GM12891 (cell line): ENCODE measurements at regions not wholly inside any gene's neighbourhood (a gene's known extent, or its start where the extent isn't known, plus 50 kb on each side); places are given as distances from the start of the nearest gene placed in this dataset.
A peak's percentile ranks its signal among the peaks of the same experiment; 100 is the strongest.
"Not testable (repeated sequence)": the region's sequence is repeated elsewhere in the genome, so short reads cannot be mapped to it uniquely, and the experiment has no call there.

ENCODE experiments used
- DNase-seq: peaks from one replicate; pipeline ENCODE4 v3.0.0; 2011; ENCODE audit warnings: low spot score; ENCODE audit not compliant: insufficient read length
- FAIRE-seq: peaks from 2 replicates; lab custom pipeline; 2011; peaks lifted over from hg19 to GRCh38; lab: Jason Lieb, UNC
- PAX5 ChIP-seq: IDR thresholded peaks from 2 replicates; pipeline ENCODE4 v1.6.1; 2011; ENCODE audit warnings: low read length, moderate library complexity, mild to moderate bottlenecking; ENCODE audit not compliant: insufficient read depth, severe bottlenecking
- POLR2A ChIP-seq: IDR thresholded peaks from 2 replicates; pipeline ENCODE4 v1.6.1; 2011; ENCODE audit warnings: low read depth, low read length, control low read depth
- POLR2AphosphoS5 ChIP-seq: IDR thresholded peaks from 2 replicates; pipeline ENCODE4 v1.6.1; 2011; ENCODE audit warnings: low read depth, low read length, control low read depth
- POU2F2 ChIP-seq: IDR thresholded peaks from 2 replicates; pipeline ENCODE4 v1.6.1; 2011; ENCODE audit warnings: low read depth, mild to moderate bottlenecking, control low read depth, low read length, moderate library complexity
- SPI1 ChIP-seq: IDR thresholded peaks from 2 replicates; pipeline ENCODE4 v1.6.1; 2011; ENCODE audit warnings: low read depth, low read length, control low read depth
- TAF1 ChIP-seq: IDR thresholded peaks from 2 replicates; pipeline ENCODE4 v1.6.1; 2011; ENCODE audit warnings: low read depth, low read length, control low read depth

DNA sequence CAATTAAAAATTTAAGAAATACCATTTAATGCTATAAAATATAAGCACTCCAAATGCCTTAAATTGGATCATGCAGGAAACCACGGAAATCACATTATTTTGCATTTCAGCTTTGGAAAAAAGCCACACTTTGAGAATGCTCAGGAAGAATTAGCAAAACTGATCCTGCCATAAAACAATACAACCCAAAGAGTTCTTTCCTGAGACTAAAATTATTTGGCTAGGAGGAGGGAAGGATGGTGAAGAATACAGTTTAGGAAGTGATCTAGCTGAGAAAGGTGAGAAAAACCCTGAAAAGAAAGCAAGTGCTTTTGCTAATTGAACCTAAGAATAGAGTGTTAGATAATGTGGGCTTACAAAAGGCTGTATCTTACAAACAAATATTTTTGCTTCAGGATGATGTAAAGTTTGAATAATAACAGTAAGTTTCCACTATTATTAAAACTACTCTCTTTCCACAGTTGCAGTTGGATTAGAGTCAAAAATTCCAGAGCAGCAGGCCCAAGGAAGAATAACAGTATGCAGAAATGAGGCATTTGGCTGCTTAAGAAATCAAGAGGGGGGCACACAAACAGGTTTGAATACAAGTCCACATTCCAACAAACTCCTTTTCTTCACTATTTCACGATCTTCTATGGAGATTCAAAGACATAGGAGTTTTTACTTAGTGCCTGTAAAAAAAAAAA is 565.4 kb downstream of the RFPL4B start:
- FAIRE-seq, result no peak
- DNase-seq, result no peak
- TF ChIP-seq POLR2AphosphoS5 (no peak), POLR2A (no peak), PAX5 (no peak), TAF1 (no peak), SPI1 (no peak), POU2F2 (no peak)

GRCh38 chr6:112919744-112920143 is 572.6 kb downstream of the RFPL4B start:
- not testable (repeated sequence) for DNase-seq, FAIRE-seq

DNA sequence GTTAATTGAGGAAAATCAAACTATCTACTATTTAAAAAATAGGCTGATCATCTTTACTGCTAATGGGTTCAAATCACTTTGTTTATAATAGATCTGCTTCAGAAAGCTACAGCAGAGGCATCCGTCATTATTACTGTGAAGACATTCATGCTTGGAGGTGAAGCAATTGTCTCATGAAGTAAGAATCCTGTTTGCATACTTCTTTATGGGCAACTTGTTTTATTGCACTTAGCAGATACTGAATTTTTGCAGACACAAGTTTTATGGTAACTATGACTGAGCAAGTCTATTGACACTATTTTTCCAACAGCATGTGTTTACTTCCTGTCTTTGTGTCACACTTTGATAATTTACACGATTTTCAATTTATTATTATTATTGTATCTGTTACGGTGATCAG is 573.9 kb downstream of the RFPL4B start:
- no peak for FAIRE-seq
- DNase-seq, result no peak
- no peak for TF ChIP-seq TAF1
- TF ChIP-seq POU2F2, result no peak
- TF ChIP-seq POLR2A, result no peak
- no peak for TF ChIP-seq PAX5
- TF ChIP-seq POLR2AphosphoS5, result no peak
- TF ChIP-seq SPI1, result no peak

- TF ChIP-seq SPI1 (no peak), POLR2A (no peak), POLR2AphosphoS5 (no peak), PAX5 (no peak), POU2F2 (no peak), TAF1 (no peak)
- DNase-seq (no peak), FAIRE-seq (no peak)
Observed at GRCh38 chr6:112923940-112924587, 576.9 kb downstream of the RFPL4B start.

DNA sequence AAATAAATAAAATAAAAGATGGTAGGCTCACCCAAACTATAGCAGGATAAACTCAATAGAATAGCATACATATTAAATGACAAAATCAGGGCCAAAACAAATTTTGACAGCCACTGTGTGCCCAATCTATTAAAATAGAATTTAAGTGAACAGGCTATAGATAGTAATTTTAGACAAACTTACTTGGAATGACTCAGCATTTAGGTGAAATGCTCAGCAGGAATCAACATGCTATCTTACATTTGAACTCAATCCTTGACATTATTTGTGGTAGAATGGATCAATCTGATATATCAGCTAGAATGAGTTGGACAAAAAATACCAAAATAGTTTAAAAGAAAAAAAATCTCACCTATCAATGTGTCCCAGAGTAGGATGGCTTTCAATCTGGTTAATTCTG is 578.6 kb downstream of the RFPL4B start:
- FAIRE-seq, result no peak
- no peak for DNase-seq
- no peak for TF ChIP-seq TAF1

GRCh38 chr6:112927641-112928320 is 580.7 kb downstream of the RFPL4B start:
- TF ChIP-seq SPI1, result no peak
- no peak for TF ChIP-seq POLR2AphosphoS5
- TF ChIP-seq TAF1, result no peak
- no peak for TF ChIP-seq POU2F2
- TF ChIP-seq PAX5, result no peak
- TF ChIP-seq POLR2A, result no peak
- no peak for FAIRE-seq

GRCh38 chr6:112929641-112930040 is 582.5 kb downstream of the RFPL4B start:
- DNase-seq (no peak), FAIRE-seq (no peak)
- TF ChIP-seq SPI1 (no peak), POU2F2 (no peak), POLR2A (no peak), POLR2AphosphoS5 (no peak), PAX5 (no peak), TAF1 (no peak)

More at GRCh38 chr6:112927641-112928320, 580.7 kb downstream of the RFPL4B start:
- DNase-seq, result no peak

GRCh38 chr6:112931832-112932231 is 584.7 kb downstream of the RFPL4B start:
- TF ChIP-seq SPI1 (no peak), TAF1 (no peak)
- FAIRE-seq (no peak), DNase-seq (no peak)

- FAIRE-seq (no peak), DNase-seq (no peak)
- TF ChIP-seq POU2F2 (no peak), POLR2AphosphoS5 (no peak), TAF1 (no peak), SPI1 (no peak), PAX5 (no peak), POLR2A (no peak)
Observed at GRCh38 chr6:112933947-112934346, 586.8 kb downstream of the RFPL4B start.

DNA sequence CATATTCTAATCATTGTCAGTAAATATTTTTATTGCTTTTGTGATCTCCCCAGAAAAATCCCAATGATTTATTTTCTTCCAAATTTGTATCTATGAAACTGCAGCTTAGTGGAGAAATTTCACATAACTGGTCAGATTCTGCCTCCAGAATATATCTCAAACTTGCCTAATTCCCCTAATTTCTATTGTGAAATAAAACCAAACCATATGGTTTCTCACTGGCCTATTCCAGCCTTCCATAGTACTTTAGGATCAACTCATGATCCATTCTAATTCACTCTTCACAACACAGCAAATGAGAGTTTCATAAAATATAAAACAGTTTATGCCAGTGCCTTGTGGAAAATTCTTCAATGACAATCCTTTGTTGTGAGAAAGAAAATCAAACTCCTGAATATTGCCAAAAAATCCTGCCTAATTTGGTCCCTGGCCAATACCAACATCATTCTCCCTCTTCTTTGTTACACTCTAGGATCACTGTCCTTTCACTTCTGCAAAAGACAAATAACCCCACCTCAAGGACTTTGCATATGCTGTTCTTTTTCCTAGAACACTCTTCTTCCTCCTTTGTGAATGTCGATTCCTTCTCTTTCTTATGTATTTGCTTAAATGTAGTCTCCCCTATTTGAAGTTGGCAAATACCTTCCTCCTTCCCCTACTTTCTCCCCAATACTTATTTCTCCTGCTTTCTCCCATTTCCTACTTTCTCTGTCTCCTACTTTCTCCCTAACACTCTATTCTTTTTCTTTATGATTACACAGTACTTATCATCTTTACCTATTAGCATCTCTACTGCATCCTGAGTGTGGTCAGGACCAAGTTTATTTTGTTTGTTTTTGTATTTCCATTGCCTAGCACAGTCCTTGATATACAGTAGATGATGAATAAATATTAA is 587.5 kb downstream of the RFPL4B start:
- TF ChIP-seq POU2F2, result no peak
- peak; percentile 71 for TF ChIP-seq SPI1
- FAIRE-seq, result no peak
- DNase-seq, result no peak
